SK-N-SH (cell line): ENCODE measurements at regions not wholly inside any gene's neighbourhood (a gene's known extent, or its start where the extent isn't known, plus 50 kb on each side); places are given as distances from the start of the nearest gene placed in this dataset.
A peak's percentile ranks its signal among the peaks of the same experiment; 100 is the strongest.

Source experiments
- CTCF ChIA-PET: fragments of 300-600, 350-600 bp; formaldehyde crosslinking; extraction: SDS; loops from one replicate; lab custom pipeline; 2021; lab: Yijun Ruan, JAX
- POLR2A ChIA-PET: fragments of 350-600 bp; sonication (Branson Sonifier 250); formaldehyde crosslinking; extraction: SDS; loops from one replicate; lab custom pipeline; 2020; ENCODE audit warnings: antibody characterized with exemption, inconsistent platforms; lab: Yijun Ruan, JAX
- DNase-seq: peaks from one replicate; pipeline ENCODE4 v3.0.0; 2012
- H2AFZ ChIP-seq: fragments of 200-600 bp; sonication (generic); 2 replicates; pipeline ENCODE4 v1.8.1; 2016; ENCODE audit warnings: antibody characterized with exemption, mild to moderate bottlenecking, low read depth
- H3F3A ChIP-seq: fragments of 200-600 bp; sonication (generic); replicated peaks from 2 replicates; pipeline ENCODE3; 2016; ENCODE audit warnings: antibody characterized with exemption, mild to moderate bottlenecking; ENCODE audit not compliant: insufficient read depth
- H3K27ac ChIP-seq, 2 experiments: fragments of 200-500 bp in 1 of 2; fragments of 200-600 bp in 1 of 2; sonication (Bioruptor generic) in 1 of 2; sonication (generic), shearing (Covaris generic) in 1 of 2; 2 replicates each; pipeline versions ENCODE4 v1.5.1 to v1.6.1; 2014 to 2016; ENCODE audit warnings: low read depth in 2 of 2, inconsistent platforms in 1 of 2, low read length in 1 of 2, mild to moderate bottlenecking in 1 of 2, mixed read lengths in 1 of 2
- H3K27me3 ChIP-seq: fragments of 200-600 bp; sonication (generic), shearing (Covaris generic); 2 replicates; pipeline ENCODE4 v1.6.1; 2016; ENCODE audit warnings: mixed run types; ENCODE audit not compliant: insufficient read depth
- H3K36me3 ChIP-seq, 2 experiments: fragments of 200-500 bp in 1 of 2; fragments of 200-600 bp in 1 of 2; sonication (Bioruptor generic) in 1 of 2; sonication (generic) in 1 of 2; replicated peaks in 1 of 2; 2 replicates each; pipeline versions ENCODE3 to v1.5.1; 2014 to 2016; ENCODE audit warnings: low read length in 1 of 2, mild to moderate bottlenecking in 1 of 2; ENCODE audit not compliant: insufficient read depth in 2 of 2, control insufficient read depth in 1 of 2
- H3K4me1 ChIP-seq, 2 experiments: fragments of 200-500 bp in 1 of 2; fragments of 200-600 bp in 1 of 2; sonication (Bioruptor generic) in 1 of 2; sonication (generic), shearing (Covaris generic) in 1 of 2; 2 replicates each; pipeline versions ENCODE4 v1.5.1 to v1.6.1; 2014 to 2016; ENCODE audit warnings: low read depth in 1 of 2, low read length in 1 of 2, mixed run types in 1 of 2; ENCODE audit not compliant: insufficient read depth in 2 of 2, control insufficient read depth in 1 of 2
- H3K4me2 ChIP-seq: fragments of 200-600 bp; sonication (generic), shearing (Covaris generic); 2 replicates; pipeline ENCODE4 v1.6.1; 2017; ENCODE audit warnings: mixed run types
- H3K4me3 ChIP-seq, 2 experiments: fragments of 200-500 bp in 1 of 2; fragments of 200-600 bp in 1 of 2; sonication (Bioruptor generic) in 1 of 2; sonication (generic), shearing (Covaris generic) in 1 of 2; 2 replicates each; pipeline versions ENCODE4 v1.5.1 to v1.8.1; 2014 to 2016; ENCODE audit warnings: low read depth in 2 of 2, inconsistent platforms in 1 of 2, low read length in 1 of 2, mild to moderate bottlenecking in 1 of 2, mixed read lengths in 1 of 2, moderate library complexity in 1 of 2
- H3K79me2 ChIP-seq: fragments of 200-600 bp; sonication (generic); 2 replicates; pipeline ENCODE4 v1.8.1; 2017; ENCODE audit warnings: mild to moderate bottlenecking; ENCODE audit not compliant: insufficient read depth
- H3K9ac ChIP-seq: fragments of 200-600 bp; sonication (generic); 2 replicates; pipeline ENCODE4 v1.6.1; 2017; ENCODE audit warnings: mixed run types
- H3K9me2 ChIP-seq: fragments of 200-600 bp; sonication (generic); 2 replicates; pipeline ENCODE4 v1.6.1; 2017; ENCODE audit warnings: mixed run types
- H3K9me3 ChIP-seq: fragments of 200-600 bp; sonication (generic); 2 replicates; pipeline ENCODE4 v1.6.1; 2017; ENCODE audit warnings: mixed run types, mild to moderate bottlenecking, moderate library complexity
- H4K20me1 ChIP-seq: fragments of 200-600 bp; sonication (generic); 2 replicates; pipeline ENCODE4 v1.6.1; 2017; ENCODE audit warnings: mild to moderate bottlenecking, mixed run types; ENCODE audit not compliant: insufficient read depth
- EP300 ChIP-seq, 2 experiments: IDR thresholded peaks; 2 replicates each; pipeline versions ENCODE4 v1.4.0 to v1.6.1; 2012; ENCODE audit warnings: borderline replicate concordance in 1 of 2, low read depth in 1 of 2, low read length in 1 of 2
- EZH2phosphoT487 ChIP-seq: fragments of 200-600 bp; sonication (generic); IDR thresholded peaks from 2 replicates; pipeline ENCODE4 v1.6.1; 2017; ENCODE audit warnings: low read depth, mixed run types, mild to moderate bottlenecking, antibody characterized with exemption, moderate library complexity, borderline replicate concordance
- FOSL2 ChIP-seq: IDR thresholded peaks from 2 replicates; pipeline ENCODE4 v1.4.0; 2012; ENCODE audit warnings: low read depth, mild to moderate bottlenecking, moderate library complexity, borderline replicate concordance
- FOXM1 ChIP-seq: IDR thresholded peaks from 2 replicates; pipeline ENCODE4 v1.4.0; 2012; ENCODE audit warnings: low read depth, mild to moderate bottlenecking
- JUND ChIP-seq: IDR thresholded peaks from 2 replicates; pipeline ENCODE4 v1.4.0; 2012
- MEF2A ChIP-seq: IDR thresholded peaks from 2 replicates; pipeline ENCODE4 v1.4.0; 2012; ENCODE audit warnings: low read depth, borderline replicate concordance
- NRF1 ChIP-seq: IDR thresholded peaks from 2 replicates; pipeline ENCODE4 v1.6.1; 2012; ENCODE audit warnings: low read depth, mild to moderate bottlenecking, low read length
- POLR2AphosphoS5 ChIP-seq: IDR thresholded peaks from 2 replicates; pipeline ENCODE4 v1.6.1; 2012; ENCODE audit warnings: low read depth, low read length
- RAD21 ChIP-seq: IDR thresholded peaks from 2 replicates; pipeline ENCODE4 v1.6.1; 2012; ENCODE audit warnings: mild to moderate bottlenecking, low read length
- RCOR1 ChIP-seq: fragments of 150-350 bp; IDR thresholded peaks from 2 replicates; pipeline ENCODE4 v1.6.1; 2017; ENCODE audit warnings: antibody characterized with exemption, low read length
- REST ChIP-seq: IDR thresholded peaks from 2 replicates; pipeline ENCODE4 v1.6.1; 2012; ENCODE audit warnings: mild to moderate bottlenecking, low read depth, low read length, moderate library complexity
- RFX5 ChIP-seq: IDR thresholded peaks from 2 replicates; pipeline ENCODE4 v1.6.1; 2012; ENCODE audit warnings: mild to moderate bottlenecking, improper control_type of control experiment, low read length
- RXRA ChIP-seq: IDR thresholded peaks from 2 replicates; pipeline ENCODE4 v1.4.0; 2012; ENCODE audit warnings: low read depth, mild to moderate bottlenecking, borderline replicate concordance
- TAF1 ChIP-seq: IDR thresholded peaks from 2 replicates; pipeline ENCODE4 v1.6.1; 2012; ENCODE audit warnings: low read depth, mild to moderate bottlenecking, low read length, moderate library complexity, borderline replicate concordance
- TCF12 ChIP-seq: IDR thresholded peaks from 2 replicates; pipeline ENCODE4 v1.4.0; 2012
- USF1 ChIP-seq: IDR thresholded peaks from 2 replicates; pipeline ENCODE4 v1.4.0; 2012; ENCODE audit warnings: low read depth, borderline replicate concordance
- ZBTB33 ChIP-seq: IDR thresholded peaks from 2 replicates; pipeline ENCODE4 v1.4.0; 2012; ENCODE audit warnings: low read depth, borderline replicate concordance
- WGBS: methylation state at CpG from one replicate; pipeline ENCODE4 v1.1.6; 2017; ENCODE audit warnings: low lambda C conversion rate; 5-methylcytosine and 5-hydroxymethylcytosine counted together
- TF ChIP-seq, protein P1 (sequence below): fragments of 200-600 bp; sonication (generic); IDR thresholded peaks from 2 replicates; pipeline ENCODE4 v1.6.1; 2017; ENCODE audit warnings: antibody characterized with exemption, mild to moderate bottlenecking, moderate library complexity
- TF ChIP-seq, protein P2 (sequence below): fragments of 150-350 bp; IDR thresholded peaks from 2 replicates; pipeline ENCODE4 v1.6.1; 2017; ENCODE audit warnings: antibody characterized with exemption, low read length, low read depth, borderline replicate concordance

DNA sequence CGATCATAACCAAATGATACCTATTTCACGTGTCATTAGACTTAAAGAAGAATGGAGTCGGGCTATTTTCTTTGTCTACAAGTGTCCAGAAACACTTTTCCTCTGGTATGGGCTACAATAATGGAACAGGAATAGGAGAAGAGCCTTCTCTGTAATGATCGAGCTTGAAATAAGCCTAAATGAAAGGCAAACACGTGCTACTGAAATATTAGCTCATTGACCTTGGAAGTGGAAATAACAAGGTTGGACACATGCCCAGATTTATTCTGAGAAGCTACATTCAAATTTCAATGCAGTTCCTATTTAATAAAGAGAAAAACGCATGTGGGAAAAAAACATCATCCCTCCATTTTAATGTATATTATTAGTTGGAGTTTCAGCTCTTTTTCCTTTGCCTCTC lies 254.7 kb upstream of the PTER start:
- ChIA-PET CTCF (interaction anchor here (0.6 kb wide), 1 partner anchor 58 kb away, joined by 3 read pairs; no protein-coding TSS in a partner anchor), POLR2A (no interaction called here)
- Histone ChIP-seq H3K9me3 (peaks cover 6% of the 10 kb centered on the region; the same call in 1 of the 2 replicates), H3F3A (no peaks in the 10 kb centered on the region), H3K9ac (no peak overlapping the region), H3K4me2 (no peak overlapping the region), H3K4me1 (no peaks in the 10 kb centered on the region; a peak in 1 of 4 replicates), H2AFZ (no peak overlapping the region), H3K27ac (peak overlapping the region in 1 of 2 experiments; percentile 72; a peak in 2 of 4 replicates), H3K9me2 (no peaks in the 10 kb centered on the region), H3K4me3 (no peak overlapping the region), H3K79me2 (no peaks in the 10 kb centered on the region), H3K36me3 (no peaks in the 10 kb centered on the region), H3K27me3 (no peaks in the 10 kb centered on the region), H4K20me1 (no peaks in the 10 kb centered on the region)
- DNase-seq, result no peak
- 16% methylated on average over 6 of the region's 6 CpGs for whole genome bisulfite sequencing
- TF ChIP-seq RCOR1 (no peak), FOXM1 (no peak)
- TF ChIP-seq, protein P1, sequence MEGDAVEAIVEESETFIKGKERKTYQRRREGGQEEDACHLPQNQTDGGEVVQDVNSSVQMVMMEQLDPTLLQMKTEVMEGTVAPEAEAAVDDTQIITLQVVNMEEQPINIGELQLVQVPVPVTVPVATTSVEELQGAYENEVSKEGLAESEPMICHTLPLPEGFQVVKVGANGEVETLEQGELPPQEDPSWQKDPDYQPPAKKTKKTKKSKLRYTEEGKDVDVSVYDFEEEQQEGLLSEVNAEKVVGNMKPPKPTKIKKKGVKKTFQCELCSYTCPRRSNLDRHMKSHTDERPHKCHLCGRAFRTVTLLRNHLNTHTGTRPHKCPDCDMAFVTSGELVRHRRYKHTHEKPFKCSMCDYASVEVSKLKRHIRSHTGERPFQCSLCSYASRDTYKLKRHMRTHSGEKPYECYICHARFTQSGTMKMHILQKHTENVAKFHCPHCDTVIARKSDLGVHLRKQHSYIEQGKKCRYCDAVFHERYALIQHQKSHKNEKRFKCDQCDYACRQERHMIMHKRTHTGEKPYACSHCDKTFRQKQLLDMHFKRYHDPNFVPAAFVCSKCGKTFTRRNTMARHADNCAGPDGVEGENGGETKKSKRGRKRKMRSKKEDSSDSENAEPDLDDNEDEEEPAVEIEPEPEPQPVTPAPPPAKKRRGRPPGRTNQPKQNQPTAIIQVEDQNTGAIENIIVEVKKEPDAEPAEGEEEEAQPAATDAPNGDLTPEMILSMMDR, result no peak

DNA sequence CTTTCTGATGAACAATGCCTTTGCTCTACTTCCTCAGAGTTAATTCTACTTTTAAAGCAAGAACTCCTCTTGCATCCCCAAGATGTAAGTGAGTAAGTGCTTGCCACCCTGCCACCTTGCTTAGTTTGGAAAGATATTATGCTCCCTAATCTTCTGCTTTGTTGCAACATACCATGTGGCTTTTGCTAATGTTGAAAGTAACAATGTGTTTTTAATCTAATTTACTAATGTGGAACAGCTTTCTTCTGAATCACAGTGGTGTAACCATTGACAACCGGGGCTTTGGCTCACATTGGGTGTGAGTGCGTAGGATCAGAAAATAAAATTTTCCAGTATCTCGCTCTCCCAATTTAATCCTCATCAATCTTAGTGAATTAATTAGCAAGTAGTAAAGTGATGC lies 254.1 kb upstream of the PTER start:
- H3K4me3 ChIP-seq, result no peak overlapping the region
- H3K9ac ChIP-seq, result no peak overlapping the region
- no peaks in the 10 kb centered on the region for H3F3A ChIP-seq
- H4K20me1 ChIP-seq, result no peaks in the 10 kb centered on the region
- ChIA-PET POLR2A (no interaction called here), CTCF (interaction anchor here (0.6 kb wide), 1 partner anchor 59 kb away, joined by 3 read pairs; no protein-coding TSS in a partner anchor)
- no peaks in the 10 kb centered on the region for H3K36me3 ChIP-seq
- peaks cover 6% of the 10 kb centered on the region; the same call in 1 of the 2 replicates for H3K9me3 ChIP-seq
- no peaks in the 10 kb centered on the region for H3K27me3 ChIP-seq
- H3K9me2 ChIP-seq, result no peaks in the 10 kb centered on the region
- H3K4me1 ChIP-seq, result no peaks in the 10 kb centered on the region; a peak in 1 of 4 replicates
- DNase-seq, result peak; percentile 17
- no peaks in the 10 kb centered on the region for H3K79me2 ChIP-seq
- H3K4me2 ChIP-seq, result no peak overlapping the region
- H2AFZ ChIP-seq, result no peak overlapping the region
- peak overlapping the region in 1 of 2 experiments; percentile 72; a peak in 2 of 4 replicates for H3K27ac ChIP-seq
- WGBS, result 25% methylated on average over 3 of the region's 3 CpGs
- no peak for TF ChIP-seq RAD21
- TF ChIP-seq RXRA, result no peak
- no peak for TF ChIP-seq RFX5
- no peak for TF ChIP-seq EP300 (IDR thresholded peaks at IDR 0.05; ENCODE audit: borderline replicate concordance in 1 of 2, low read depth in 1 of 2, low read length in 1 of 2)
- TF ChIP-seq ZBTB33, result no peak
- TF ChIP-seq TCF12, result no peak
- no peak for TF ChIP-seq NRF1
- TF ChIP-seq REST, result no peak
- TF ChIP-seq FOSL2, result no peak
- no peak for TF ChIP-seq MEF2A
- no peak for TF ChIP-seq EZH2phosphoT487
- no peak for TF ChIP-seq USF1
- TF ChIP-seq, protein P2, sequence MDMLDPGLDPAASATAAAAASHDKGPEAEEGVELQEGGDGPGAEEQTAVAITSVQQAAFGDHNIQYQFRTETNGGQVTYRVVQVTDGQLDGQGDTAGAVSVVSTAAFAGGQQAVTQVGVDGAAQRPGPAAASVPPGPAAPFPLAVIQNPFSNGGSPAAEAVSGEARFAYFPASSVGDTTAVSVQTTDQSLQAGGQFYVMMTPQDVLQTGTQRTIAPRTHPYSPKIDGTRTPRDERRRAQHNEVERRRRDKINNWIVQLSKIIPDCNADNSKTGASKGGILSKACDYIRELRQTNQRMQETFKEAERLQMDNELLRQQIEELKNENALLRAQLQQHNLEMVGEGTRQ, result no peak
- TF ChIP-seq POLR2AphosphoS5, result no peak
- TF ChIP-seq TAF1, result no peak
- no peak for TF ChIP-seq JUND
